Liver (tissue), 3 donors: ENCODE measurements at regions not wholly inside any gene's neighbourhood (a gene's known extent, or its start where the extent isn't known, plus 50 kb on each side); places are given as distances from the start of the nearest gene placed in this dataset.

Experiments used
- ATF3 ChIP-seq: IDR thresholded peaks from 2 replicates; pipeline ENCODE4 v1.6.1; 2016; ENCODE audit warnings: antibody characterized with exemption
- CTCF ChIP-seq: fragments of 150-350 bp; IDR thresholded peaks from 2 replicates; pipeline ENCODE4 v1.5.1; 2017; ENCODE audit warnings: improper control_type of control experiment, low read depth, low read length; ENCODE audit not compliant: missing input control
- GABPA ChIP-seq, 2 donors: IDR thresholded peaks in 1 of 2; conservative IDR thresholded peaks in 1 of 2; 2 replicates each; pipeline ENCODE4 v1.6.1; 2016; ENCODE audit warnings: antibody characterized with exemption in 2 of 2, mild to moderate bottlenecking in 1 of 2, moderate library complexity in 1 of 2
- HNF4A ChIP-seq, 2 donors: conservative IDR thresholded peaks; 2 replicates each; pipeline ENCODE4 v1.6.1; 2016; ENCODE audit warnings: antibody characterized with exemption in 2 of 2, mild to moderate bottlenecking in 2 of 2
- MAX ChIP-seq: IDR thresholded peaks from 2 replicates; pipeline ENCODE4 v1.6.1; 2016; ENCODE audit warnings: antibody characterized with exemption
- RAD21 ChIP-seq, 2 donors: IDR thresholded peaks; 2 replicates each; pipeline ENCODE4 v1.6.1; 2016; ENCODE audit warnings: antibody characterized with exemption in 2 of 2, mild to moderate bottlenecking in 2 of 2
- REST ChIP-seq: IDR thresholded peaks from 2 replicates; pipeline ENCODE4 v1.6.1; 2016; ENCODE audit warnings: antibody characterized with exemption, mild to moderate bottlenecking
- RXRA ChIP-seq, 2 donors: IDR thresholded peaks; 2 replicates each; pipeline ENCODE4 v1.6.1; 2017 to 2018; ENCODE audit warnings: antibody characterized with exemption in 2 of 2, mild to moderate bottlenecking in 1 of 2
- TAF1 ChIP-seq: conservative IDR thresholded peaks from 2 replicates; pipeline ENCODE4 v1.6.1; 2016; ENCODE audit warnings: antibody characterized with exemption, mild to moderate bottlenecking
- donor health status: healthy.
- donor health status: healthy.

GRCh38 chr16:48085729-48086128, 70.1 kb downstream of the ABCC12 start:
- TF ChIP-seq CTCF (no peak), RAD21 (IDR thresholded peaks at IDR 0.05) (no peak), MAX (no peak), REST (no peak), GABPA (IDR thresholded peaks at IDR 0.05 in 1 of 2, conservative IDR thresholded peaks at IDR 0.05 in 1 of 2) (no peak), TAF1 (no peak), HNF4A (conservative IDR thresholded peaks at IDR 0.05) (no peak), ATF3 (no peak), RXRA (IDR thresholded peaks at IDR 0.05) (no peak)
